ENCODE measurements at regions not wholly inside any gene's neighbourhood (a gene's known extent, or its start where the extent isn't known, plus 50 kb on each side); places are given as distances from the start of the nearest gene placed in this dataset.

GRCh38 chr2:105449076-105449475, 50.2 kb upstream of the FHL2 start:
- DNase-seq (ENCODE audit: low read depth) = no peak

Data from activated gamma-delta T cell treated with anti-CD3 and anti-CD28 coated beads, Interleukin-2, amount 50 U/mL, for 16 hours (primary cell).